Osteocyte (in vitro differentiated cells): ENCODE measurements at regions not wholly inside any gene's neighbourhood (a gene's known extent, or its start where the extent isn't known, plus 50 kb on each side); places are given as distances from the start of the nearest gene placed in this dataset.

Experiments
- DNase-seq: peaks from one replicate; pipeline ENCODE4 v3.0.0; 2021; ENCODE audit warnings: mixed read lengths; ENCODE audit not compliant: unreplicated experiment; ENCODE audit errors: extremely low spot score
- H3K27ac Mint-ChIP-seq: one replicate; pipeline ENCODE4 v1.8.0; 2021; ENCODE audit warnings: mild to moderate bottlenecking, mixed read lengths; ENCODE audit not compliant: unreplicated experiment
- H3K27me3 Mint-ChIP-seq: one replicate; pipeline ENCODE4 v1.8.0; 2021; ENCODE audit warnings: mixed read lengths; ENCODE audit not compliant: unreplicated experiment
- H3K36me3 Mint-ChIP-seq: one replicate; pipeline ENCODE4 v1.8.0; 2021; ENCODE audit warnings: mixed read lengths; ENCODE audit not compliant: unreplicated experiment
- H3K4me1 Mint-ChIP-seq: one replicate; pipeline ENCODE4 v1.8.0; 2021; ENCODE audit warnings: mixed read lengths; ENCODE audit not compliant: unreplicated experiment
- H3K4me3 Mint-ChIP-seq: one replicate; pipeline ENCODE4 v1.8.0; 2021; ENCODE audit warnings: mild to moderate bottlenecking, moderate library complexity, mixed read lengths; ENCODE audit not compliant: unreplicated experiment
- H3K9me3 Mint-ChIP-seq: one replicate; pipeline ENCODE4 v1.8.0; 2021; ENCODE audit warnings: mixed read lengths; ENCODE audit not compliant: unreplicated experiment
- CTCF ChIP-seq: fragments of 200-600 bp; sonication (generic); IDR thresholded peaks from 2 replicates; pipeline ENCODE4 v1.5.0; 2021; ENCODE audit warnings: antibody characterized with exemption, mild to moderate bottlenecking, moderate library complexity

- Mint-ChIP-seq H3K9me3 (peaks cover 8% of the 10 kb centered on the region), H3K36me3 (no peaks in the 10 kb centered on the region)
Observed at GRCh38 chr17:79497777-79498348, 113.0 kb downstream of the RBFOX3 start.

GRCh38 chr17:79496422-79497005 is 114.3 kb downstream of the RBFOX3 start:
- Mint-ChIP-seq H3K4me3 (no peak overlapping the region), H3K27ac (no peak overlapping the region), H3K4me1 (no peaks in the 10 kb centered on the region), H3K27me3 (peaks cover 9% of the 10 kb centered on the region), H3K9me3 (peaks cover 12% of the 10 kb centered on the region), H3K36me3 (no peaks in the 10 kb centered on the region)
- TF ChIP-seq CTCF, result no peak
- no peak for DNase-seq

More at GRCh38 chr17:79497777-79498348, 113.0 kb downstream of the RBFOX3 start:
- no peak for DNase-seq
- no peak for TF ChIP-seq CTCF
- peaks cover 9% of the 10 kb centered on the region for H3K27me3 Mint-ChIP-seq
- H3K4me3 Mint-ChIP-seq, result no peak overlapping the region
- no peak overlapping the region for H3K27ac Mint-ChIP-seq
- H3K4me1 Mint-ChIP-seq, result no peaks in the 10 kb centered on the region

GRCh38 chr17:79495665-79496064 is 115.2 kb downstream of the RBFOX3 start:
- no peak for TF ChIP-seq CTCF
- Mint-ChIP-seq H3K36me3 (no peaks in the 10 kb centered on the region), H3K4me1 (no peaks in the 10 kb centered on the region), H3K27ac (no peak overlapping the region), H3K4me3 (no peak overlapping the region), H3K9me3 (peaks cover 12% of the 10 kb centered on the region), H3K27me3 (peaks cover 13% of the 10 kb centered on the region)
- DNase-seq, result no peak

GRCh38 chr17:79491006-79491405 is 119.8 kb downstream of the RBFOX3 start:
- TF ChIP-seq CTCF, result no peak
- Mint-ChIP-seq H3K36me3 (no peaks in the 10 kb centered on the region), H3K27me3 (peaks cover 30% of the 10 kb centered on the region), H3K4me3 (no peak overlapping the region), H3K9me3 (peaks cover 12% of the 10 kb centered on the region), H3K27ac (no peak overlapping the region), H3K4me1 (no peaks in the 10 kb centered on the region)
- no peak for DNase-seq

GRCh38 chr17:79490530-79490929 is 120.3 kb downstream of the RBFOX3 start:
- Mint-ChIP-seq H3K27ac (no peak overlapping the region), H3K9me3 (peaks cover 12% of the 10 kb centered on the region), H3K4me1 (no peaks in the 10 kb centered on the region), H3K4me3 (no peak overlapping the region), H3K27me3 (peaks cover 30% of the 10 kb centered on the region), H3K36me3 (no peaks in the 10 kb centered on the region)
- DNase-seq, result no peak
- TF ChIP-seq CTCF, result no peak
